Esophagus squamous epithelium (tissue), 4 donors: ENCODE measurements at regions not wholly inside any gene's neighbourhood (a gene's known extent, or its start where the extent isn't known, plus 50 kb on each side); places are given as distances from the start of the nearest gene placed in this dataset.

Experiments used
- POLR2A ChIP-seq, 4 donors: fragments of 450-650 bp; IDR thresholded peaks; one replicate each; pipeline ENCODE4 v1.6.1; 2017; ENCODE audit warnings: antibody characterized with exemption in 4 of 4, mild to moderate bottlenecking in 4 of 4, moderate library complexity in 3 of 4
- TF ChIP-seq, protein P1 (sequence below), 6 experiments: fragments of 450-650 bp in 4 of 6; fragments of 200-600 bp in 2 of 6; sonication (generic) in 2 of 6; IDR thresholded peaks; one replicate each; pipeline ENCODE4 v1.5.1; 2016 to 2019; ENCODE audit warnings: antibody characterized with exemption in 6 of 6, mild to moderate bottlenecking in 4 of 6, moderate library complexity in 4 of 6

DNA sequence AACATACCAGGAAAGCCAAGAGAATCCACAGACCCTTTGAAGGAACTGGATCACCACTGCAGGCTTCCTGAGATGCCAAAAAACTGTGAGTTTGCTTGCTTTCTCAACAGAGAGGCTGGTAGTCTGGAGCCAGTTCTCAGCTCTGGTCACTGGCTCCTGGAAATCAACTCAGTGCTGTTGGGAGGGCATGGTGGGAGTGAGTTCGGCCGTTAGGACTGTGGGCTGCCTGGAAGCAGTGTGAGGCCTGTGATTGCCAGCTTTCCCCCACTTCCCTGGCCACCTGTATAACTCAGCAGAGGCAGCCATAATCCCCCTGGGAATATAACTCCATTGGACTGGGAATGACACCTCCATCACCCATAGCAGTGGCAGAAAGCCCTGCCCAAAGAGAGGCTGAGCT lies 122.0 kb upstream of the FSTL5 start:
- TF ChIP-seq, protein P1, sequence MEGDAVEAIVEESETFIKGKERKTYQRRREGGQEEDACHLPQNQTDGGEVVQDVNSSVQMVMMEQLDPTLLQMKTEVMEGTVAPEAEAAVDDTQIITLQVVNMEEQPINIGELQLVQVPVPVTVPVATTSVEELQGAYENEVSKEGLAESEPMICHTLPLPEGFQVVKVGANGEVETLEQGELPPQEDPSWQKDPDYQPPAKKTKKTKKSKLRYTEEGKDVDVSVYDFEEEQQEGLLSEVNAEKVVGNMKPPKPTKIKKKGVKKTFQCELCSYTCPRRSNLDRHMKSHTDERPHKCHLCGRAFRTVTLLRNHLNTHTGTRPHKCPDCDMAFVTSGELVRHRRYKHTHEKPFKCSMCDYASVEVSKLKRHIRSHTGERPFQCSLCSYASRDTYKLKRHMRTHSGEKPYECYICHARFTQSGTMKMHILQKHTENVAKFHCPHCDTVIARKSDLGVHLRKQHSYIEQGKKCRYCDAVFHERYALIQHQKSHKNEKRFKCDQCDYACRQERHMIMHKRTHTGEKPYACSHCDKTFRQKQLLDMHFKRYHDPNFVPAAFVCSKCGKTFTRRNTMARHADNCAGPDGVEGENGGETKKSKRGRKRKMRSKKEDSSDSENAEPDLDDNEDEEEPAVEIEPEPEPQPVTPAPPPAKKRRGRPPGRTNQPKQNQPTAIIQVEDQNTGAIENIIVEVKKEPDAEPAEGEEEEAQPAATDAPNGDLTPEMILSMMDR (IDR thresholded peaks at IDR 0.05): no peak
- no peak for TF ChIP-seq POLR2A (IDR thresholded peaks at IDR 0.05)
